ENCODE measurements at regions not wholly inside any gene's neighbourhood (a gene's known extent, or its start where the extent isn't known, plus 50 kb on each side); places are given as distances from the start of the nearest gene placed in this dataset.

GRCh38 chr9:84107081-84107480 is 126.5 kb downstream of the RMI1 start:
- H3K4me1 ChIP-seq (ENCODE audit: control insufficient read depth, extremely low read depth, insufficient read depth, low read length), result peaks cover 3% of the 10 kb centered on the region
- dilution Hi-C loops (cut with MboI; ENCODE audit: extremely low pct_ligation_motif_present, low sequenced_read_pairs), result no loop called here
- H3K27ac ChIP-seq (ENCODE audit: control insufficient read depth, insufficient read depth, low read length), result no peak overlapping the region
- no peak overlapping the region for H3K4me3 ChIP-seq (ENCODE audit: control insufficient read depth in 2 of 3, extremely low read depth in 1 of 3, insufficient read depth in 2 of 3, low read depth in 1 of 3, low read length in 3 of 3)
- TF ChIP-seq EZH2 (IDR thresholded peaks at IDR 0.05; ENCODE audit: low read length) (no peak), CTCF (optimal IDR thresholded peaks at IDR 0.05 in 1 of 3, IDR thresholded peaks at IDR 0.05 in 1 of 3, conservative IDR thresholded peaks at IDR 0.05 in 1 of 3; ENCODE audit: extremely low read depth in 1 of 3, insufficient read depth in 2 of 3, low read length in 3 of 3) (no peak)
- H3K4me2 ChIP-seq (ENCODE audit: control insufficient read depth, extremely low read depth, insufficient read depth, low read depth, low read length), result no peak overlapping the region
- H3K36me3 ChIP-seq (ENCODE audit: control insufficient read depth in 2 of 2, extremely low read depth in 1 of 2, insufficient read depth in 2 of 2, low read length in 2 of 2), result no peaks in the 10 kb centered on the region
- H3K9ac ChIP-seq (ENCODE audit: control insufficient read depth, extremely low read depth, insufficient read depth, low read length), result no peak overlapping the region
- H3K27me3 ChIP-seq (ENCODE audit: control insufficient read depth, extremely low read depth, insufficient read depth, low read length), result peaks cover 6% of the 10 kb centered on the region
- no peak for FAIRE-seq
- H3K9me1 ChIP-seq (ENCODE audit: control insufficient read depth, extremely low read depth, insufficient read depth, low read length), result no peaks in the 10 kb centered on the region
- no peaks in the 10 kb centered on the region for H4K20me1 ChIP-seq (ENCODE audit: control insufficient read depth, extremely low read depth, insufficient read depth, low read length)
- H3K79me2 ChIP-seq (ENCODE audit: control insufficient read depth, insufficient read depth, low read length), result no peaks in the 10 kb centered on the region
- H3K9me3 ChIP-seq (ENCODE audit: control insufficient read depth, low read depth, low read length), result no peaks in the 10 kb centered on the region
- no peak for DNase-seq (ENCODE audit: low read depth, low spot score)
- no peak overlapping the region for H2AFZ ChIP-seq (ENCODE audit: control insufficient read depth, low read length)

- no peaks in the 10 kb centered on the region for H3K9me3 ChIP-seq (ENCODE audit: control insufficient read depth, low read depth, low read length)
- FAIRE-seq, result no peak
- no peak overlapping the region for H3K4me3 ChIP-seq (ENCODE audit: control insufficient read depth in 2 of 3, extremely low read depth in 1 of 3, insufficient read depth in 2 of 3, low read depth in 1 of 3, low read length in 3 of 3)
- no peak for TF ChIP-seq EZH2 (IDR thresholded peaks at IDR 0.05; ENCODE audit: low read length)
- no peak for TF ChIP-seq CTCF (optimal IDR thresholded peaks at IDR 0.05 in 1 of 3, IDR thresholded peaks at IDR 0.05 in 1 of 3, conservative IDR thresholded peaks at IDR 0.05 in 1 of 3; ENCODE audit: extremely low read depth in 1 of 3, insufficient read depth in 2 of 3, low read length in 3 of 3)
- no peak for DNase-seq (ENCODE audit: low read depth, low spot score)
- H4K20me1 ChIP-seq (ENCODE audit: control insufficient read depth, extremely low read depth, insufficient read depth, low read length), result no peaks in the 10 kb centered on the region
- no peaks in the 10 kb centered on the region for H3K36me3 ChIP-seq (ENCODE audit: control insufficient read depth in 2 of 2, extremely low read depth in 1 of 2, insufficient read depth in 2 of 2, low read length in 2 of 2)
- H3K79me2 ChIP-seq (ENCODE audit: control insufficient read depth, insufficient read depth, low read length), result no peaks in the 10 kb centered on the region
- dilution Hi-C loops (cut with MboI; ENCODE audit: extremely low pct_ligation_motif_present, low sequenced_read_pairs), result no loop called here
- H3K9me1 ChIP-seq (ENCODE audit: control insufficient read depth, extremely low read depth, insufficient read depth, low read length), result no peaks in the 10 kb centered on the region
- H3K27me3 ChIP-seq (ENCODE audit: control insufficient read depth, extremely low read depth, insufficient read depth, low read length), result peaks cover 3% of the 10 kb centered on the region
- H3K9ac ChIP-seq (ENCODE audit: control insufficient read depth, extremely low read depth, insufficient read depth, low read length), result no peak overlapping the region
- no peak overlapping the region for H3K4me2 ChIP-seq (ENCODE audit: control insufficient read depth, extremely low read depth, insufficient read depth, low read depth, low read length)
- H3K4me1 ChIP-seq (ENCODE audit: control insufficient read depth, extremely low read depth, insufficient read depth, low read length), result peaks cover 3% of the 10 kb centered on the region
- no peak overlapping the region for H2AFZ ChIP-seq (ENCODE audit: control insufficient read depth, low read length)
- no peak overlapping the region for H3K27ac ChIP-seq (ENCODE audit: control insufficient read depth, insufficient read depth, low read length)
These were observed 127.4 kb downstream of the RMI1 start for GRCh38 chr9:84107995-84108394.

Measured in keratinocyte (primary cell).